Fibroblast of lung (primary cell): ENCODE measurements at regions not wholly inside any gene's neighbourhood (a gene's known extent, or its start where the extent isn't known, plus 50 kb on each side); places are given as distances from the start of the nearest gene placed in this dataset.

Experiments used
- CTCF ChIP-seq, 2 donors: IDR thresholded peaks in 1 of 2; conservative IDR thresholded peaks in 1 of 2; 1 replicate in 1 of 2; 2 replicates in 1 of 2; pipeline ENCODE4 v1.5.1; 2011 to 2012; ENCODE audit warnings: low read length in 2 of 2, control low read depth in 1 of 2, inconsistent platforms in 1 of 2, low read depth in 1 of 2, mild to moderate bottlenecking in 1 of 2
- EZH2 ChIP-seq: IDR thresholded peaks from 2 replicates; pipeline ENCODE4 v1.5.1; 2012; ENCODE audit warnings: low read length, control low read depth, mild to moderate bottlenecking; ENCODE audit errors: missing control alignments

- TF ChIP-seq CTCF (conservative IDR thresholded peaks at IDR 0.05 in 1 of 2, IDR thresholded peaks at IDR 0.05 in 1 of 2; ENCODE audit: low read depth in 1 of 2, low read length in 2 of 2) = no peak
- TF ChIP-seq EZH2 = no peak
Measured at GRCh38 chr3:194245474-194245873, 105.7 kb downstream of the CPN2 start.
